NCI-H146 treated with DMSO at 0.1 percent for 48 hours (cell line): ENCODE measurements at regions not wholly inside any gene's neighbourhood (a gene's known extent, or its start where the extent isn't known, plus 50 kb on each side); places are given as distances from the start of the nearest gene placed in this dataset.

ENCODE experiments used
- DNase-seq: peaks from one replicate; lab custom pipeline; 2025; ENCODE audit not compliant: unreplicated experiment; lab: John Stamatoyannopoulos, UW

DNA sequence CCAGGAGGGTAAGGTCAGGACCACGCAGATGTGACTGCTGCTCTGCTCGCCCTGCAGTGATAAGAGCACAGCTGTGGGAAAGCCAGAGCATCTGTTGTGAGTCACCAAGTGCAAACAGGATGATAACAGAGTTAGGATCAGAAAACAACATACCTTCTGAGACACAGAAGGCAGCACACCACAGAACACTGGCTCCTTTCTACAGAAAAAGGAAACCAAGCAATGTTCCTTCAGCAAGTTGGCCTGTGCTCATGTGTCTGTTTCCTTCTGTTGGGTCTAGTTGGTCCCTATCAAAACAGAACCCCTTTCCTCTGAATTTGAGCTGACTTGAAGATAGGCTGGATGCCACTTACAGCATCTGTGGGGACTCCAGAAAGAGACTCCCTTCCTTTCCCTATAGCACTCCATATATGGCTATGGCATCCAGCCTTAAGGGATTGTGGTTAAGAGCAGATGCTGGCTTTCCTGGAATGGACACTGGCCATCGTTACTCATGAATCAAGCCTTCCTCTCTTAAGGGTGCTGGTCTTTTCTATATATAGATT lies 440.7 kb upstream of the THBS1 start:
- no peak for DNase-seq

DNA sequence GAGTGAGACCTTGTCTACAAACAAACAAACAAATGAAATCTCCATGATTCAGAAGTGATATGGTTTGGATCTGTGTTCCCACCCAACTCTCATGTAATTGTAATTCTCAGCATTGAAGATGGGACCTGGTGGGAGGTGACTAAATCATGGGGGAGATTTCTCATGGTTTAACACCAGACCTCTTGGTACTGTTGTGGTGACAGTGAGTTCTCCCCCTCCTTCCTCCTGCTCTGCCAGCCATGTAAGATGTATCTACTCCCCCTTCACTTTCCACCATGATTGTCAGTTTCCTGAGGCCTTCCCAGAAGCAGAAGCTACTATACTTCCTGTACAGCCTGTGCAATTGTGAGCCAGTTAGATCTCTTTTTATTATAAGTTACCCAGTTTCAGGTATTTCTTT lies 438.4 kb upstream of the THBS1 start:
- DNase-seq: no peak

DNA sequence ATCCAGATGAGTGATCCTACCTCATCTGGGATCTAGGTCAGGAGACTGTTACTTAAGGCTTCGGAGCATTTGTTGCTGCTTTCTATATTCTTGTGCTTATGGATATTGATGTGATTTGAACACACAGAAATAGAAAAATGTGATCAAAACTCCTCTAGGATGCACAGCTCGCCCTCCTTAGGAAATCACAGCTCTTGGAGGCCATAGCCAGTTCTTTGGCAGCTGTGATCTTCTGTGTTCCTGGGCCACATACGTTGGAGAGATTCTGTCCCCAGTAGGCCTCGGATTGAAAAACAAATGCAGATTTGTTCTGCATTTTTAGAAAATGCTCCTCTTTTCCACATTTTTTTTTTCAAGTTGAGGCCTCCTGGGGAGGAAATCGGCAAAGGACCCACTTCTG lies 437.4 kb upstream of the THBS1 start:
- DNase-seq: no peak

DNA sequence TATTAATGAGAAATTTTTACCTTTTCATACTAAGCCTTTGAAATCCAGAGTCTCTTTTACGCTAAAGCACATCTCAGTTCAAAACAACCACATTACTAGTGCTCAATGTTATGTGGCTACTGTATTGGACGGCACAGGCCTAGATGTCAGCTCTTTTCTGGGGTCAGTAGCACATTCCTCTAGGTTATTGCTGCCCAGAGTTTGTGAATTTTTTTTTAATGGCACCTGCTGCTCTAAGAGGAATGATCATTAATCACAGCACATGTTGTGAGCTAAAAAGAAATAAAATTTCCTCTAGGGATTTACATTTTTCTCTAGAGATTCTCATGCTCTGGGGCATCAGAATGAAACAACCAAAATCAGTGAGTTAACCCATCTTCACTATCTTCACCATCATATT lies 436.8 kb upstream of the THBS1 start:
- no peak for DNase-seq

DNA sequence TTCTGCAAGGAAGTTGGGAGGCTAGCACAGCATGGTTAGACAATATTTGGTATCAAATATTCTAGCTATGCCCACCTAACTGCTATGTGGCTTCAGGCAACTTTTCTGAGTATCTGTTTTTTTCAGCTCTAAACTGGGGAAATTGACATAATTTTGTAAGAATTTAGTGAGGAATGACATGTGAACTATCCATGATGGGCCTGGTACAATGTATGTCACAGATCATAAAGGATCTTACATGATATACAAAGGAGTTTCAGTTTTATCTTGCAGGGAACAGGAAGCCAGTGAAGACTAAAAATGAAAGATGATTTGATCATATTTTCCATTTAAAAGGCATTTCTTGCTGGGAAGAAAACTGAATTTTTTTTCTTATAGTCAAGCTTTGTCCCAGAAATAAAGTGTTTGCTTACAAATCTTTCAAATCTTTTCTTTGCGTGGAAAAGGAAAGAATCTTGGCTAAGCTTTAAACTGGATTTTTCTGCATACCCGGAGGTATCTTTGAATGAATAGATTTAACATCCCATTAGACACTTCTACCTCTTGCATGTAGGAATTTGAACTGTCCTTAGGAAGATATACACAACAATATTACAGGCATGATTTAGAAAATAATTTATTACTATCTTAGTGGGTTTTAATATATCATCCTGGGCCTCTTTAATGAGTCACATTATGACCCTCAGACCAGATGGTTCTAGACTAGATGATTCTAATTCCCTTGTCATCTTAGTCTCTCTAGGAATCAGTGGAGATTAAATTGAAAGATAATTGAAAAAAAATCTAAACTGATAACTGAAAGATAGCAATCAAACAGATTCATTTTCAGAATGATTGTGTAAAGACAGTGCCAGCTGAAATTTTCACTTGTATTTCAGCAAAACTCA lies 436.0 kb upstream of the THBS1 start:
- DNase-seq: no peak

DNA sequence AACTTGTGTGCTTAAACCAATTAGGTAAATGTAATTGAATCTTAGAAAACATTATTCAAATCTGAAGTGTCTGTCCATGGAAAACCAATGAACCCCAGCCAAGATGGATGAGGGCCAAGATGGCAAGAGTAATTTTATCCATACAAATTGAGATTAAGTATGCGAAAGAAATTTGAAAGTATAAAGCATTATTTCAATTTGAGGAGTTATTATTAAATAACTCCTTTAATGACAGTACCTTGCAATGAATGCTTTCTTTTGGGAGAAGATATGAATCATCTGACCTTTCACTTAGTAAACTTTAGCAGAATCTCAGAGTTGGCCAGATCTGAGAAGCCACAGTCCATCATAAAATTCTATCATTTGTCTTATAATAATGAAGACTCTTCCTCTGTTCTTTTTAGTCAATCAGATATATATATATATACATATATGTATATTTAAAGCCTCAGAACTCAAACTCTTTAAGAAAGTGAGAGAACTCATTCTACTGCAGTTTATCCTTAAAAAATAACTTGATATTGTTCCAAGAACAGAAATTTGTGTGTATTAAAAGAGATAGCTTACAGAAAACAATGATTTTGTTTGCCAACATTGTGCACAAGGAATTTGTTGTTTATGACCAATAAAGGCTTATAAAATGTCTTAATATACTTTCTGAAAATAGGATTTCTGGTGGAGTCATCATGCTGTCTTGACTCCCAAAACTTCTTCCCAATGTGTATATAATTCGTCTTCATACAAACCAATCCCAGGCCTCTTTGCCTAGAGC lies 434.8 kb upstream of the THBS1 start:
- DNase-seq: no peak

DNA sequence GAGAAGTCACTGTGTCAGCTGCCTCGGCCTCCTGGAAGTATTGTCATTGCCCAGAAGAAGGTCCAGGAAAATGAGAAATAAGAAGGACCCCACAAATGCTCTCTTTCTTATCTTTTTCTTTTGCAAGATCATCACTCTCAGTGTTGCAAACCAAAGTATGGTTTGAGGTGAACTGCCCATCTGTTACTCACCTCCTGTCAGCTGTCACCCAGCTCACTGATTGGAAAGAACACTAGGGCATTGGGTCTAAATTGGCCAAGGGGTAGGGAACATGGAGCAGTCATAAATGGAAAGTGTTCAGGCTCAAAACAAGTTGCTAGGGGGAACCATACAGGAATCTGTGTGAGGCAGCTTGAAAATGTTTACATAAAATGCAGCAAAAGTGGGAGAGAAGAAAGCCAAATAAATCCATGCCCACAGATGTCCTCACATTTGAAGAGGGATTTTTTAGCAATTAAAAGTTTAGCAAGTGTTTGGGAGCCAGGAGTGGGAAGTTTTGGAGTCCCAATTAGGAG lies 431.2 kb upstream of the THBS1 start:
- no peak for DNase-seq

DNA sequence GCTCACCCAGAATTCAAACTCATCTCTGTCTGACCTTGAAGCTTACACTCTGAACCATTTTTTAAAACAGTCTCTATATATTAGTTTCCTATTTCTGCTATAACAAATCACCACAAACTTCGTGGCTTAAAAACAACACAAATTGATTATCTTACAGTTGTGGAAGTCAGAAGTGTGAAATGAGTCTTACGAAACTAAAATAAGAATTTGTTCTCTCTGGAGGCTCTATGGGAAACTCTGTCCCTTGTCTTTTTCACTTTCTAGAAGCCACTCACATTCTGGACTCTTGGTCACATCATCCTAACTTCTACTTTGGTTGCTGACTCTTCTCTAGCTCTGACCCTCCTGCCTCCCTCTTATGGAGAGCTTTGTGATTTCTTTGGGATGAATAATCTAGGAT lies 429.3 kb upstream of the THBS1 start:
- DNase-seq: no peak

DNA sequence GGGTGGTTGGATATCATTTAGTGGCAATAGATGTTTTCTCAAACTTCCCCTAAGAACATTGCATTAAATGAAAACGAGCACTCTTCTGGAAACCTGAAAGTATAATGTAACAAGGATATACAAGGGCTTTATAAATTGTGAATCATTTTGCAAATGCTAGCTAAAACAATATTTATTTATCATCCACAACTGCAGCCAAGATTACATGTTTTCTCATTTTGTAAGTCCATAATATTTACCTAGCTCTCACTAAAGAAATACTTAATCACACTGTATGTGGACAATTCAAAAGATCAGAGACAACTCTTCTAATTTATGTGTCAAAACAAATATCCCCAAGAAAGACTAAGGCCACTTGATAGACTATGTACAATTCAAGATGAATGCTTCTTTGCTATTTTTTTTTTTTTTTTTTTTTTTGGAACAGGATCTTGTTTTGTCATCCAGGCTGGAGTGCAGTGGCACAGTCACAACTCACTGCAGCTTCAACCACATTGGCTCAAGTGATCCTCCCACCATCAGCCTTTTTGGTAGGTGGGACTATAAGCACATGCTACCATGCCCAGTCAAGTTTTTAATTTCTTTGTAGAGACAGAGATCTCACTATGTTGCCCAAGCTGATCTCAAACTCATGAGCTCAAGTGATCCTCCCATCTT lies 427.7 kb upstream of the THBS1 start:
- DNase-seq: no peak

DNA sequence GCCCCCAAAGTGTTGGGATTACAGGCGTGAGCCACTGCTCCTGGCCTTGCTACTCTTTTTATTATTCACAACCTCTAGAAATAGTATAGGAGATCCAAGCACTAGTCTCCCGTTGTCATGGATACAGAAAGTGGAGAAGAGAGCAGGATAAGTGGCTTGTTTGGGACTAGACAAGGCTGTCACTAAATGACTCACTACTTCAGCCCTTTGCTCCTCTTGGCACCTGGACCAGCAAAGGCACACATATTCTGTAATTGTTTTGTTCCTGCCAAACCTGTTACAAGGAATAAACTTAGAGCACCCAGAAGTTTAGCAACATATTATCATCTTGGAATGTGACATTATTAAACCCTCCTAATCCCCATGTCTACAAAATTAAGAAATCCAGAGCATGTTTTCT lies 427.2 kb upstream of the THBS1 start:
- no peak for DNase-seq

DNA sequence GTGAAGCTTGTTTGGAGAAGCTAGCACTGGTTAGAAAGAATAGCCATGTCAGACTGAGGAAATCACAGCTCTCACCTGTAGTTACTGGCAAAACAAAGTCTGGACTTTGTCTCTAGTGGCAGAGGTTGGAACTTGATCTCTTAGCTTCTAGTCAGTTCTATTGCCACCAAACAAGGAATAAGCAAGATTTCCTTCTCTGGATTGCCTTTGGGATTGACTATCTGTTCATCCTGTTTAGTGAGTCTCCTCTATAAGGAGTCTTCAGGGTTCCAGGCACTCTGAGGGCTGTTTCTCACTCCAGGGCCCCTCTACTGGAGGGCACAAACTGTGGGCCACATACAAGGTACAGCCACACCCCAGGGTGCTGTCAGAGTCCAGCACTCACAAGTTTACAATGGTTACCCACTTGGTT lies 426.6 kb upstream of the THBS1 start:
- no peak for DNase-seq

DNA sequence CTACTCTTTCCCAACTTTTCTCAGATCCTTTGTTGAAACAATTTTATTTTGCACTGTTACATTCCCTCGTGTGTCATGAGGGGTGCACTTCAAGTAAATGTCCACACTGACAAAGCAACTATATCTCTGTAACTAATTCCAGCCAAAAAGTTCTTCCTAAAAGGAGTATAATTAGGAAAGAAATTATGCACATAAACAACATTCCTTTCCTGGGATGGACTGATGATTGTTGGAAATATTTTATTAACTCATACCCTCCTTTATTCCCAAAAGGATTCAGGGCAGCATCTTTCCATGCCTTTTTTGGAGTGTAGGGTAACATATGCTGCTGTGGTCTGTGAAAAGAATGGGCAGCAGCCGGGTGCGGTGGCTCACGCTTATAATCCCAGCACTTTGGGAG lies 426.1 kb upstream of the THBS1 start:
- DNase-seq: no peak

DNA sequence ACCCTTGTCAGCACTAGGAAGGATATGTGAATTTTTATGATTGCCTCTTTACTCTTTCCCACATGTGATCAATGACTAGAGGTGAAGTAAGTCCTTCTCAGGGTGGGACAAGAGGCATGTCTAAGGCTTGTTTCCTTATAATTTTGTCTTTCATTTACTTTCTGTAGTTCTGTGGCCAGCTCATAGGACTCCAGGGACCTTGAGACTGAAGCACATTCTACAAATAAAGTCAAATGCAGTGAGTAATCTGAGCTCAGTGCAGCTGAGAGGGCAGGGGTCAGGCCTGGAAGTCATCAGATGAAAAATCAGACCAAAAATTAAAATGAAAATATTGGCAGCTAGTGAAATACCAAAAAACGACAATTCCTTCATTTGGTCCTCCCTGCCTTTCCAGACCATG lies 424.7 kb upstream of the THBS1 start:
- DNase-seq: no peak

DNA sequence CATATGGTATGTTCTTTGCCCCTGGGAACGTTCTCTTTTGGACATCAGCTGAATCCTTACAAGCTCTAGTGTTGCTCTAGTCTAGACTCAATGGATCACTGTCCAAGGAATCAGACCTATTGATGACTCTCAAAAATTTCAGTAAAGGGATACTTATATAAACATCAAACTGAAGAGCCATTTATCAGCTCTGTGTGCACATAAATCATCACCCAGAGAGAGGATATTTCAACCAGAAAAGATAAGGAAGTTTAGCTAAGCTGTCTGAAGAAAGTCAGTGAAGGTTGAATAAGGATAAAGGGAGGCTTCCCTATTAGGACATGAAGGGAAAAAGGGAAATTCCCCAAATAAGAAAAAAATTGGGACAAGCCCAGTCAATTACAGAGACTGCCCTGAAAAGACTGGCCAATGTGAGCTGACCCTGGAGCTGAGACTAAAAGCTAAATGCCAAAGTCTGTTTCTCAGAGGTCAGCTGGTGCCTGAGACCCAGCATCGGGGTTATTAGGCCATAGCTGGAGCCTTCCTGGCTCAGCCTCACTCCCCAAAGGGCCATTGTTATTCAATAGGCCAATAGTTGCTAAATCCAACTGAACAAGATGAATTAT lies 424.1 kb upstream of the THBS1 start:
- DNase-seq: no peak

DNA sequence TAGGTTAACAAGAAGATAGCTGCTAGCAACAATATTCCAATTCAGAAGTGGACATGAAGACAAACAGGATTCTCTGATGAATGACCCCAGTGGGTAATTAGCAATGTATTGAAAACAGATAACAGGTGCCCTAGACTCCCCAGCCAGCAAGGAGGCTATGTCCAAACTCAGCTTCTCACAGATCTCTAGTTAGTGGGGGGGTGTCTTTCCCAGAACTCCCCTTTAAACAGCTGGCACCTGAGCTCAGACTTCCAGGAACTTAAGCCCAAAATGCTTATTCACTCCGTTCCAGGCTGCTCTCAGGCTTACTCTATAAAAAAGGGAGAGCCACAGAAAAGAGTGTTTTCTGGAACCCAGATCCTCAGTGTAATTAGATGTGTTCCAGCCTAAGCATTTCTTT lies 423.0 kb upstream of the THBS1 start:
- no peak for DNase-seq

DNA sequence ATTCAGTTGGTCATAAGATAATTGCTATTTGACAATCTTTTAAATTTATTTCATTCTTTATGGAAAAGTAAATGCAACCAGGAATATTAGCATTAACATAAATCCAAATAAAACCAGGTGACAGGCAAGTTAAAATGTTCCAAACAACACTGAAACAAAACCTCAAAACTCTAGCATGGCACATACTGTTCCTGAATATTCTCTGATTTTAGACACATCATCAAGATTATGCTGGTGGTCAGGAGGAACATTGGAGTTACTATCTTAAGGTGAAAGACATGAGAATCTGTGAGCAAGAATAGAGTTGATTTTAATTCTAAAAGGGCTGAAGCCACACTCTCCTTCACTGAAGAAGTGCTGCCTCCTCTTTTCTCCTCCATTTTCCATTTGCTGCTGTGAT lies 421.0 kb upstream of the THBS1 start:
- no peak for DNase-seq

DNA sequence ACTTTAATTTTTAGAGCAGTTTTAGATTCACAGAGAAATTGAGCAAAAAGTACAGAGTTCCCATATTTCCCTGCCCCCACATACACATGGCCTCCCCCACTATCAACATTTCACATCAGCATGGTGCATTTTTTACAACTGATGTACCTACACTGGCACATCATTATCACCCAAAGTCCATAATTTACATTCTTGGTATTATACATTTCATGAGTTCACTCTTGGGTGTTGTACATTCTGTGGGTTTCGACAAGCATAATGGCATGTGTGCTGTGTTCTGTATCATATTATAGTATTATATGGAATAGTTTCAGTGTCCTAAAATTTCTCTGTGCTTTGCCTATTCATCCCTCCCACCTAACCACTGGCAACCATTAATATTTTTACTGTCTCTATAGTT lies 419.8 kb upstream of the THBS1 start:
- no peak for DNase-seq

DNA sequence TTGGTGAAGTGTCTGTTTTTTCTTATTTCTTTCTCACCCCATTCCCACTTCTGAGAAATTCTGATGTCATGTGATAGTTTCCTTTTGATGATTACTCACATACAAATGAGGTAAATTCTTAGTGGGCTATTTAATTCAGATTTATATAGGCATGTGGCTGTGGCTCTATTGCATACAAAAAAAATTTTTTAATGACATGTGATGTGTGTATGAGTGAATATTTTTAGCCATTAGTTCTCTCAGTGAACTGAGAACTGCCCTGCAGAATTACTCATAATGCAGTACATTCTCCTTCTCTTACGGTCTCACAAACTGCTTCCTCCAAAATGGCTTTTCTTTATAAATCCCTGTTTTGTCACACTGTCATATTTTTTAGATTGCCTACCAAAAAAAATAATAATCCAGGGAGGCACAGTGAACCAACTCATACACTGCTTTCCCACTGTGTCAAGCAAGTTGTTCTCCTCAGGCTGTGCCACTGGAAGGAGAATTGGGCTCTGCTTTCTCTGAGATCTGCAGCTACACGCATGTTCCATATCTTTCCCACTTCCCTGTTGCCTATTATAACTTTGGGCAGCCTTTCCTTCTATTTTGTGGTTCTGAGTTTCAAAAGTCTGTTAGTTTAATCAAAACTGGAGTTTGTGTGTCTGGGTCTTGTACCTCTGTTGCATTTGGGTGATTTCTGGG lies 415.7 kb upstream of the THBS1 start:
- no peak for DNase-seq

DNA sequence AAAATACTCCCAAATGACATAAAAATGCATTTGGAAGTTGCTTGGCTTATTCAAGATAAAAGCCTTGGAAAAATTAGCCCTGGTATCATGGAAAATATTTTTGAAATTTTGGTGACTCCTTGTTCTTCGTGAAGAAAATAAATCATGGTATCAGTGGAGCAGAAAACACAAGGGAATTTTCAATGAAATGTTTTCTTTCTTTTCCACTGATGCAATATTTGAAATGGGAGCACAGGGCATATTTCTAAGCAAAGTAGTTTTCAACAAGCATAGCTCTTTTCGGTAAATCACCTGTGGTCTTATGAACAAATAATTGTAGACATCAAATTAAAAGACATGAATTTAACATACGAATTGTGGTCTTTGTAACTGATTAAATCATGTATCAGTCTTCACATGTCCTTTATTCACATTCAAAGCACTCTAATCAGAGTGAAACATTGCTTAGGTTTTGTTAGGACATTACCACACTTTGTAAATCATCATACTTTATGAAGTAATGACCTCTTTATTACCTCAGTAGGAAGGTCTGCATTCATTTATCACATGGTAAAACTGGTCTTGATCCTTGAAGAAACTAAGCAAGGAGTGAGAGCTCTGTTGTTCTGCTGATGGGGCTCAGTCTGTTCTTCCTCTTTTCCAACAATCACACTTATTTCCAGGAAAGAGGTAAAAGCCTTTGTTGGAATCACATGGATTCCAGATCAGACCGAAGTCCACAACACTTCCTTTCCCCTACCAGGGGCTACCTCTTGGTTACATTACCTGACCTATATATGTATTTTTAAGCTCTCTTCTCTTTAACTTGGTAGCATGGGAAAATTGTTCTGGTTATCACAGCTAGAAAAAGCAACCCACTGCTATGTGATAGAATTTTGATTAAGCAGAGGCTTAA lies 413.5 kb upstream of the THBS1 start:
- DNase-seq: no peak
